ENCODE measurements at regions not wholly inside any gene's neighbourhood (a gene's known extent, or its start where the extent isn't known, plus 50 kb on each side); places are given as distances from the start of the nearest gene placed in this dataset.

DNA sequence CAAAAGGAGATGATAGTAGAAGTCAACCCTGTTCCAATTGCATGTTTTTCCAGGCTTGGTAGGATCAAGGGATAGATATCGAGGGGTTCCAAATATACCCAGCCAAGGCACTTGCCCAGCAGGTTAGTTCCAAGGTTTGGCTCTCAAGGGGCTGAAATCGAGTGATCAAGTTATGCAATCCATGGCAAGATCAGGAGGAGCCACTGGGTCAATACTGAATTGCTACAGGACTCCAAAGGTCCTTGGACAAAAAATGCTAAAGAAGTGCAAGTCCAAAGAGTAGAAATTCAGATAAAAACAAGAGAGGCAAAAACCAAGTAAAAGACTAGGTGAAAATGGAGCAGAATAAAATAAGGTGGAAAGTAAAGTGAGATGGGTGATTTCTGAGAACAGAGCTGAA lies 179.1 kb upstream of the RFX3 start:
- Histone ChIP-seq H3K9me3 (ENCODE audit: control insufficient read depth in 1 of 2, insufficient read depth in 1 of 2, low read length in 2 of 2) (no peaks in the 10 kb centered on the region), H3K27ac (ENCODE audit: low read depth in 1 of 2, low read length in 2 of 2) (no peak overlapping the region), H3K27me3 (ENCODE audit: control insufficient read depth in 1 of 2, insufficient read depth in 2 of 2, low read length in 2 of 2) (peaks cover 0 to 6% of the 10 kb centered on the region in 2 experiments), H3K4me3 (ENCODE audit: low read length) (no peak overlapping the region), H3K4me1 (ENCODE audit: insufficient read depth, low read length) (no peaks in the 10 kb centered on the region), H3K36me3 (ENCODE audit: insufficient read depth, low read length) (no peaks in the 10 kb centered on the region)
- no peaks in the 10 kb centered on the region for H3K4me1 Mint-ChIP-seq (ENCODE audit: low read depth)
- H3K27ac Mint-ChIP-seq: no peak overlapping the region
- ChIA-PET POLR2A (no interaction called here), CTCF (no interaction called here)
- ATAC-seq (ENCODE audit: poor library complexity): no peak
- no peak for DNase-seq
- H3K27me3 Mint-ChIP-seq: peaks cover 24% of the 10 kb centered on the region
- no peaks in the 10 kb centered on the region for H3K36me3 Mint-ChIP-seq (ENCODE audit: low read depth)
- intact Hi-C loops (cut with DNase I, micrococcal nuclease): no loop called here
- H3K9me3 Mint-ChIP-seq: peaks cover 2% of the 10 kb centered on the region
- TF ChIP-seq, protein P1, sequence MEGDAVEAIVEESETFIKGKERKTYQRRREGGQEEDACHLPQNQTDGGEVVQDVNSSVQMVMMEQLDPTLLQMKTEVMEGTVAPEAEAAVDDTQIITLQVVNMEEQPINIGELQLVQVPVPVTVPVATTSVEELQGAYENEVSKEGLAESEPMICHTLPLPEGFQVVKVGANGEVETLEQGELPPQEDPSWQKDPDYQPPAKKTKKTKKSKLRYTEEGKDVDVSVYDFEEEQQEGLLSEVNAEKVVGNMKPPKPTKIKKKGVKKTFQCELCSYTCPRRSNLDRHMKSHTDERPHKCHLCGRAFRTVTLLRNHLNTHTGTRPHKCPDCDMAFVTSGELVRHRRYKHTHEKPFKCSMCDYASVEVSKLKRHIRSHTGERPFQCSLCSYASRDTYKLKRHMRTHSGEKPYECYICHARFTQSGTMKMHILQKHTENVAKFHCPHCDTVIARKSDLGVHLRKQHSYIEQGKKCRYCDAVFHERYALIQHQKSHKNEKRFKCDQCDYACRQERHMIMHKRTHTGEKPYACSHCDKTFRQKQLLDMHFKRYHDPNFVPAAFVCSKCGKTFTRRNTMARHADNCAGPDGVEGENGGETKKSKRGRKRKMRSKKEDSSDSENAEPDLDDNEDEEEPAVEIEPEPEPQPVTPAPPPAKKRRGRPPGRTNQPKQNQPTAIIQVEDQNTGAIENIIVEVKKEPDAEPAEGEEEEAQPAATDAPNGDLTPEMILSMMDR (IDR thresholded peaks at IDR 0.05): no peak
- H3K4me3 Mint-ChIP-seq: no peak overlapping the region

DNA sequence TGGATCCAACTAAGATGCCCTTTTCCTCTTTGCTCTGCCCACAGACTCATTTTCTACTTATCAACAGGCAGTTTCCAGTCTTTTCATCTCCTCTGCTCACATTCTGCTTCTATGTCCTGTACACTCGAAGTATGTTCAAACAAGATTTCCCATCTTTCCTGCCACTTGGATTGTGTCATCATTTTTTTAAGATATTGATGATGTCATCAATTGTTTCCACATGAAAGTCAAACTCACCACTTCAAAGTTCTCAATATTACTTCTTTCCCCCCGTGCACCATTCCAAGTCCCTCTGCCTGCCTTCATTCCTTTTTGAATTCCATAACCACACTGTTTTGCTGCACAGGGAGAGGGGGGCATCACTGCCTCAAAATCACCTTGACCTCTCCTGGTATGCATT lies 175.0 kb upstream of the RFX3 start:
- no peak overlapping the region for H3K27ac Mint-ChIP-seq
- H3K36me3 Mint-ChIP-seq (ENCODE audit: low read depth): no peaks in the 10 kb centered on the region
- H3K27me3 Mint-ChIP-seq: peaks cover 35% of the 10 kb centered on the region
- no peak for DNase-seq
- Histone ChIP-seq H3K4me1 (ENCODE audit: insufficient read depth, low read length) (no peaks in the 10 kb centered on the region), H3K27ac (ENCODE audit: low read depth in 1 of 2, low read length in 2 of 2) (no peak overlapping the region), H3K36me3 (ENCODE audit: insufficient read depth, low read length) (no peaks in the 10 kb centered on the region), H3K4me3 (ENCODE audit: low read length) (no peak overlapping the region), H3K9me3 (ENCODE audit: control insufficient read depth in 1 of 2, insufficient read depth in 1 of 2, low read length in 2 of 2) (no peaks in the 10 kb centered on the region), H3K27me3 (ENCODE audit: control insufficient read depth in 1 of 2, insufficient read depth in 2 of 2, low read length in 2 of 2) (peaks cover 0 to 6% of the 10 kb centered on the region in 2 experiments)
- CTCF ChIA-PET: no interaction called here
- H3K4me1 Mint-ChIP-seq (ENCODE audit: low read depth): no peaks in the 10 kb centered on the region
- TF ChIP-seq, protein P1 (IDR thresholded peaks at IDR 0.05): no peak
- intact Hi-C loops (cut with DNase I, micrococcal nuclease): no loop called here
- no peak for ATAC-seq (ENCODE audit: poor library complexity)
- H3K4me3 Mint-ChIP-seq: no peak overlapping the region
- POLR2A ChIA-PET: no interaction called here
- H3K9me3 Mint-ChIP-seq: peaks cover 2% of the 10 kb centered on the region

DNA sequence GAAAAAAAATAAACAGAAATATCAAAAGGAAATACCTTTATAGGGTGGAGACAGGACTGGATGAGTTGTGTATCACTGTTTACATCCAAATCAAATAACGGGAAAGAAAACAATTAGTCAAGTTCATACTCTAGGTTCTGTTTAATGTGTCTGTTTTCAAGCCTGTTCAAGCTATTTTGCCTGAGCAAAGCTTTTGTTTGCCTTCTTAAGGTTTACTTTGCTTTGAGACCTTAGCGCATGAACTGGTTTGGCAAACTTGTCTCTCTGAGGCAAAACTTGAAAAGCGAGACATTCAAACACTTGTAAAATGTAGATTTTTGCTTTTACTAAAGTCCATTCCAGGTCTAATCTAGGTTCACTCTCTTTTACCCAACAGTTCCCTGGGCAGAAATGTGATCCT lies 174.1 kb upstream of the RFX3 start:
- H3K36me3 Mint-ChIP-seq (ENCODE audit: low read depth): no peaks in the 10 kb centered on the region
- H3K27me3 Mint-ChIP-seq: peaks cover 35% of the 10 kb centered on the region
- ChIA-PET POLR2A (no interaction called here), CTCF (no interaction called here)
- Histone ChIP-seq H3K36me3 (ENCODE audit: insufficient read depth, low read length) (no peaks in the 10 kb centered on the region), H3K4me3 (ENCODE audit: low read length) (no peak overlapping the region), H3K27ac (ENCODE audit: low read depth in 1 of 2, low read length in 2 of 2) (no peak overlapping the region), H3K9me3 (ENCODE audit: control insufficient read depth in 1 of 2, insufficient read depth in 1 of 2, low read length in 2 of 2) (no peaks in the 10 kb centered on the region), H3K4me1 (ENCODE audit: insufficient read depth, low read length) (no peaks in the 10 kb centered on the region), H3K27me3 (ENCODE audit: control insufficient read depth in 1 of 2, insufficient read depth in 2 of 2, low read length in 2 of 2) (peaks cover 0 to 6% of the 10 kb centered on the region in 2 experiments)
- TF ChIP-seq, protein P1 (IDR thresholded peaks at IDR 0.05): no peak
- no peak for ATAC-seq (ENCODE audit: poor library complexity)
- H3K4me1 Mint-ChIP-seq (ENCODE audit: low read depth): no peaks in the 10 kb centered on the region
- no peak overlapping the region for H3K4me3 Mint-ChIP-seq
- DNase-seq: no peak
- intact Hi-C loops (cut with DNase I, micrococcal nuclease): no loop called here
- peaks cover 2% of the 10 kb centered on the region for H3K9me3 Mint-ChIP-seq
- H3K27ac Mint-ChIP-seq: no peak overlapping the region

Data from CD4-positive, alpha-beta T cell (primary cell).